SJSA1 (cell line): ENCODE measurements at regions not wholly inside any gene's neighbourhood (a gene's known extent, or its start where the extent isn't known, plus 50 kb on each side); places are given as distances from the start of the nearest gene placed in this dataset.
"Not testable (repeated sequence)": the region's sequence is repeated elsewhere in the genome, so short reads cannot be mapped to it uniquely, and the experiment has no call there.

ENCODE experiments used
- DNase-seq, 2 experiments: peaks; one replicate each; pipeline ENCODE4 v3.0.0-alpha.2; 2015 to 2020; ENCODE audit warnings: low spot score in 2 of 2, low read depth in 1 of 2
- H3K27ac ChIP-seq: fragments of 250-450 bp; sonication (Bioruptor Pico); 2 replicates; pipeline ENCODE4 v1.5.1; 2020; ENCODE audit warnings: mild to moderate bottlenecking, moderate library complexity
- H3K27me3 ChIP-seq: fragments of 250-450 bp; sonication (Bioruptor Pico); replicated peaks from 2 replicates; pipeline ENCODE4 v1.5.1; 2020; ENCODE audit warnings: mild to moderate bottlenecking, moderate library complexity
- H3K36me3 ChIP-seq: fragments of 250-450 bp; sonication (Bioruptor Pico); 2 replicates; pipeline ENCODE4 v1.5.1; 2020; ENCODE audit warnings: mild to moderate bottlenecking
- H3K4me1 ChIP-seq: fragments of 250-450 bp; sonication (Bioruptor Pico); replicated peaks from 2 replicates; pipeline ENCODE4 v1.6.1; 2021; ENCODE audit warnings: mild to moderate bottlenecking
- H3K4me3 ChIP-seq: fragments of 250-450 bp; sonication (Bioruptor Pico); 2 replicates; pipeline ENCODE4 v1.5.1; 2020; ENCODE audit warnings: mild to moderate bottlenecking
- H3K9me3 ChIP-seq: fragments of 250-450 bp; sonication (Bioruptor Pico); replicated peaks from 2 replicates; pipeline ENCODE4 v1.5.1; 2020; ENCODE audit warnings: mild to moderate bottlenecking

DNA sequence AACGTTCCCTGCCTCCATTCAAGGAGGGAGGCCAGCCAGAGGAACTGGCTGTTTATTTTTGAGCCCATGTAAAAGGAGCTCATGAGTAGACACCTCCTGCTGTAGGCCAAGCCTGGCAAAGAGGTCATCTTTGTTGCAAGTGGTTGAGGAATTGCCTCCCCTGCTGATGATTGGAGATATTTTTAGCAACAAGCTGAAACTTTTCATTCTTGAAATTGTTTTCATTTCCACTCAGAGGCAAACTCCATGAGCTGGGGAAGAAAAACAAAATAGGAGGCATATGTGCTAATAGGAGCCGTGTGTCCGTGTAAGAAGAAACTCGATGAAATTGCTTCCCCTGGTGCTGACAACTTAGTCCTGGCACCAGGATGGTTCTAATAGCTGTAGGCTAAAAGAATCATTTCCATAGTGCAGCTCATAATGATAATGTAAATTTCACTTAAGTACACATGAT is 440.1 kb upstream of the FAR2 start:
- peak overlapping the region; percentile 43 for H3K27ac ChIP-seq
- H3K36me3 ChIP-seq: no peaks in the 10 kb centered on the region
- no peak overlapping the region for H3K4me3 ChIP-seq
- H3K27me3 ChIP-seq: no peaks in the 10 kb centered on the region
- no peaks in the 10 kb centered on the region for H3K9me3 ChIP-seq
- DNase-seq: peak in 1 of 2 experiments; percentile 42
- peaks cover 37% of the 10 kb centered on the region for H3K4me1 ChIP-seq

DNA sequence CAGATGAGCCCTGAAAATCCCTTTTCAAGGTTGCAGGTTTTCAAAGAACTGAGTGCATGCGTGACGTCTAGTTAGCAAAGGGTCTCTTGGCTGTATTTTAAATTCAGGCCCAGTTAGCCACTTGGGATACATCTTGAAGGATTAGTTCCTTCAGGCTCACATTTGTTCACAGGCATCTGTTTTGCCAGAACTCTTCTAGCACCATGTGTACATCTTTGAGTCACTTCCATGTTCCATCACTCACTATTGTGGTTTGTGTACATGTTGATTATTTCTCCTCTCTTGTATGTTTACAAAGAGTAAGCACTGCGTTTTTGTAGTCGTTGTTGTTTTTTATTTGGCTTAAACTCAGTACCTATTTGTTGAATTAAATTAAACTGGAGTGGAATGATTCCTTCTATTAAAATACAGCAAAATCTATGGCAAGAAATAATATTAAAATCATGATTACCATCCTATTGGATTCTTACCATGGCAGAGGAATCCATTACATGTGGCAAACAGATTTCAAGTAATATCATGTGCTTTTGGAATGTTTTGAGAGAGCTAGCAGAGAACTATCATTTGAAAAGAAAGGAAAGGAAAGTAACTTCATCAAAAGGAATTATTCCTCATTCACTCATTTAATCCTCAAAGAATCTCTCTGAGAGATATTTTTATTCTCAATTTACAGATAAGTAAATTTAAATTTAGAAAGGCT is 438.9 kb upstream of the FAR2 start:
- Histone ChIP-seq H3K4me3 (no peak overlapping the region), H3K4me1 (peaks cover 29% of the 10 kb centered on the region), H3K27ac (no peak overlapping the region), H3K36me3 (no peaks in the 10 kb centered on the region), H3K27me3 (no peaks in the 10 kb centered on the region), H3K9me3 (no peaks in the 10 kb centered on the region)
- peak in 1 of 2 experiments; percentile 9 for DNase-seq

DNA sequence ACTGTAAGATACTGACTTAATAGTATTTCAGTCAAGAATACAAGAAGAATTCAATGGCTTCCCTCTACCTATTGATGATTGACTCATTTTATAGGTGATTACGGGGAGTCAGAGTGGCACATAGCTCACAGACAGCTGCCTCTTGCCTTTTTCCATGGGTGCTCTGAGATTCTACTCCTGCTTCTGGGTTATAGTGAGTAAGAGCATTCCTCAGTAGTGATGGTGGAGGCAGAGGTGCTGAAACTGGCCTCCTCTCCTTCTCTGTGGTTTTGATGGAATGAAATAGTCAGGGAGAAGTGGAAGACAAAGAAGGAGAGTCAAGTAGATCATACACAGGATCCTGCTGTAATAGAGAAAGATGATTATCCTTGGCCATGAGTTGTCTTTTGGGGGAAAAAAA is 438.2 kb upstream of the FAR2 start:
- H3K4me3 ChIP-seq: no peak overlapping the region
- H3K4me1 ChIP-seq: peaks cover 25% of the 10 kb centered on the region

DNA sequence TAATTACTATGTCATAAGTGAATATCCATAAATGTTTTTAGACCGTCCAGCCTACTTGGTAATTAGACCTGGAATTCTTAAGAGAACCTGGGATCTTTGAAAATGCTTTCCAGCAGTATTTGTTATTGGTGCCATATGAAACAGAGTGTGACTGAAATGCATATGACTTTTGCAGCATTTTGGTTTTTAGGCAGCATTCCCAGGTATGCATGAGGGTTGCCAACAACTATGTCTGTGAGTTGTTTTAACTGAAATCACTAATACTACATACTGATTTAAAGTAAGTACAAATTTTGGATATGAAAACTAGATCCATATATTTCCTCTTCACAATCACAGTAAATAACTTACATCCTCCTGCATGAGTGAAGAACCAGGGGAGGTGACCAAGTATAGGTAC is 437.7 kb upstream of the FAR2 start:
- no peaks in the 10 kb centered on the region for H3K27me3 ChIP-seq
- no peaks in the 10 kb centered on the region for H3K36me3 ChIP-seq
- peaks cover 25% of the 10 kb centered on the region for H3K4me1 ChIP-seq
- no peak overlapping the region for H3K27ac ChIP-seq
- H3K4me3 ChIP-seq: no peak overlapping the region
- DNase-seq: no peak
- H3K9me3 ChIP-seq: no peaks in the 10 kb centered on the region

More for the DNA sequence above, 438.2 kb upstream of the FAR2 start:
- Histone ChIP-seq H3K36me3 (no peaks in the 10 kb centered on the region), H3K27me3 (no peaks in the 10 kb centered on the region), H3K9me3 (no peaks in the 10 kb centered on the region), H3K27ac (no peak overlapping the region)
- DNase-seq: peak in 1 of 2 experiments; percentile 30

DNA sequence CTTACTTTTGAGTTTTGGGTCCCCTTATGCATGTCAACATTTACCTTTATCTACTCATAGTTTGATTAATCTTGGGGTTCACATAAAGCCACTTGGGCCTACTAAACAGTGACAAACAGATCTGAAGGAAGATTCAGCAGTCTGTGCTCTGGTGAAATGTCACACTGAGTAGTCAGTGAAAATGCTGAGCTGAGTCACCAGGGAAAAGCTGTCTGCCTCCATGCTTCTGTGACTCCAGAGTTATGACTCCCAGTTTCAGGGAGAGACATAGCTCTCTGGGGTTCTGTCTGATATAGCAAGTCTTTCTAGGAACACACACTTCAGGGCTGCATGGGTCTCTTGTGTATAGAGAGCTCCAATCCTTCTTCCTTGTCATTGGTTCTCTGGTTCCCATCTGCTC is 406.3 kb upstream of the FAR2 start:
- Histone ChIP-seq H3K27ac (no peak overlapping the region), H3K36me3 (no peaks in the 10 kb centered on the region)
- DNase-seq: no peak

DNA sequence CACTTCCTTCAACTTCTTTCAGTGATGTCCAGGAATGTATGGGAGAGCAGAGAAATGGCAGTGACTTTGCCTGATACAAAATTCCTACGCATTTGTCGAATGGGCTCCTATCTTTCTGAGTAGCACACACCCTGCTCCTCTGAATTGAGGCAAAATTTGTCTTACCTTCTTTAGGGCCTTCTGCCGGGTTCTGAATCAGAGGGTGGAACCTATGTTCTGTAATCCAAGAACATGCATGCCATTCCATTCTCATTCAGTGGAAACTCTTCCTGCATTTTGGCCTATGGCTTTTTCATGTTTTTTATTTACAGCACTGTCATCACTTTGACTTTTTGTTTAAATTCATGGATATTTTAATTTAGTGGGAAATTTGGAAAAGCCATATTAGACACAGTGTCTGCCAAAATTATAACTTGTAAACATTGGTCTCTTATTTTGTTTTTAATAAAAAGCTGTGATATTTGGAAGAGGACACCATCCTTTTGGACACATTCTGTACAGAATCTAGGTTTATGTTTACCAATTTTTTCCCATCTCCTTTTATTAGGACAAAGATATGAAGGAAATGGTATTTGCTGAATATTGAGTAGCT is 402.2 kb upstream of the FAR2 start:
- DNase-seq: no peak
- no peaks in the 10 kb centered on the region for H3K36me3 ChIP-seq
- H3K9me3 ChIP-seq: no peaks in the 10 kb centered on the region
- H3K27me3 ChIP-seq: no peaks in the 10 kb centered on the region
- no peaks in the 10 kb centered on the region for H3K4me1 ChIP-seq
- no peak overlapping the region for H3K27ac ChIP-seq
- H3K4me3 ChIP-seq: no peak overlapping the region

More for the DNA sequence above, 406.3 kb upstream of the FAR2 start:
- Histone ChIP-seq H3K4me3 (no peak overlapping the region), H3K9me3 (no peaks in the 10 kb centered on the region), H3K4me1 (no peaks in the 10 kb centered on the region), H3K27me3 (no peaks in the 10 kb centered on the region)

DNA sequence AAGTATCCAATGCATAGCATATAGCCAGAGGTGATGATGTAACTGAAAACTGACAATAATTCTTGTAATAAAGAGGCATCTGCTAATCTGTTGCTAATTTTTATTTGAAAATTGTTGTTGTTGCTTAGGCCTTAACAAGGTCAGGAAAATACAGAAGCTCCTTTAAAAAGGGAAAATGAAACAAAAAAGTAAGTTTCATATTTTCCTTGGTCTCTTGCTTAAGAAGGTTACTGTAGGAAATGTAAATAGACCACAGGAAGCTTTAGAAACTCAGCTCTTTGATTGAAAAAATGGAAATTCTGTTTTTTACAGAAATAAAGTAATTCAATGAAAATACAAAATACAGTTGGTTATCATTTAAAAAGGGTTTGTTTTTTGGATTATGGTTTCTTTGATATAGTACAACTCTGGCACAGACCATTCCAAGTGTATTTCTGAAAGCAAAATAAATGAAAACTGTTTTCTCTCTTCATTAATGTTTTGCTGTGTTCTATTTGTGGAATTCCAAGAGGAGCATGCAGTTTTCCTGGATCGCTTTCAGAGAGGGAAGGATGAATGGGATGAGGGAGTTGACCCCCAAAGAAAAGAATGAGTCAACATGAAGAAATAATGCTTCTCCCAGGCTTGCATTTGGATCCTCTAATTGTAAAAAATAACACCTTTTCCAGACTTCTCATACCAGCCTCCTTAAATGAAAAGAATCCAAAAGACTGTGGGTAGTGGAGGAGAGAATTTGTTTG is 398.0 kb upstream of the FAR2 start:
- H3K4me1 ChIP-seq: no peaks in the 10 kb centered on the region
- DNase-seq: no peak
- no peak overlapping the region for H3K4me3 ChIP-seq

DNA sequence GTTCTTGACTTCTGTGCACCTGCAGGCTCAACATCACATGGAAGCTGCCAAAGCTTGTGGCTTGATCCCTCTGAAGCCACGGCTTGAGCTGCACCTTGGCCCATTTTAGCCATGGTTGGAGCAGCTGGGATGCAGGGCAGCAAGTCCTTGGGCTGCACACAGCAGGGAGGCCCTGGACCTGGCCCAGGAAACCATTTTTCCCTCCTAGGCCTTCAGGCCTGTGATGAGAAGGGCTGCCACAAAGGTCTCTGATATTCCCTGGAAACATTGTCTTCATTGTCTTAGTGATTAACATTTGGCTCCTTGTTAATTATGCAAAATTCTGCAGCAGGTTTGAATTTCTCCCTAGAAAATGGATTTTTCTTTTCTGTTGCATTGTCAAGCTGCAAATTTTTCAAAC is 394.1 kb upstream of the FAR2 start:
- no peak overlapping the region for H3K27ac ChIP-seq
- no peaks in the 10 kb centered on the region for H3K4me1 ChIP-seq
- no peak overlapping the region for H3K4me3 ChIP-seq
- H3K36me3 ChIP-seq: no peaks in the 10 kb centered on the region
- no peaks in the 10 kb centered on the region for H3K9me3 ChIP-seq
- H3K27me3 ChIP-seq: no peaks in the 10 kb centered on the region
- no peak for DNase-seq

More for the DNA sequence above, 398.0 kb upstream of the FAR2 start:
- H3K27me3 ChIP-seq: no peaks in the 10 kb centered on the region
- H3K27ac ChIP-seq: no peak overlapping the region
- H3K36me3 ChIP-seq: no peaks in the 10 kb centered on the region
- H3K9me3 ChIP-seq: no peaks in the 10 kb centered on the region

DNA sequence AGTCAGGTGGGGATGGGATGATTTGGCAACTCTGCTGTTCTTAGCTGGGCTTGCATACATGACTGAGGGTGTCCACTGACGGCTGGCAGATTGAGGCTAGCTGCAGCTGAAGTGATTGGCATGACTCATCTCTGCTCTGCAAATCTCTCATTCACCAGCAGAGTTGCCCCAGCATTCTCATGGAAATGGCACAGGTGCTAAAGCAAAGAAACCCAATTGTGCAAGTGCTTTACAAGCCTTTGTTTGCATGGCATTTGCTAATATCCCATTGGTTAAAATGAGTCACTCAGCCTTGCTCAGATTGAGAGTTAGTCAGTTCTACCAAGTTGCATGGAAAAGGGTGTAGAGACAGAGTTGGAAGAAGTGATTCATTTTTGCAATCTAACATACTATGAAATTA is 389.7 kb upstream of the FAR2 start:
- Histone ChIP-seq H3K4me3 (no peak overlapping the region), H3K27ac (no peak overlapping the region), H3K4me1 (no peaks in the 10 kb centered on the region), H3K36me3 (no peaks in the 10 kb centered on the region), H3K9me3 (no peaks in the 10 kb centered on the region), H3K27me3 (no peaks in the 10 kb centered on the region)
- no peak for DNase-seq

DNA sequence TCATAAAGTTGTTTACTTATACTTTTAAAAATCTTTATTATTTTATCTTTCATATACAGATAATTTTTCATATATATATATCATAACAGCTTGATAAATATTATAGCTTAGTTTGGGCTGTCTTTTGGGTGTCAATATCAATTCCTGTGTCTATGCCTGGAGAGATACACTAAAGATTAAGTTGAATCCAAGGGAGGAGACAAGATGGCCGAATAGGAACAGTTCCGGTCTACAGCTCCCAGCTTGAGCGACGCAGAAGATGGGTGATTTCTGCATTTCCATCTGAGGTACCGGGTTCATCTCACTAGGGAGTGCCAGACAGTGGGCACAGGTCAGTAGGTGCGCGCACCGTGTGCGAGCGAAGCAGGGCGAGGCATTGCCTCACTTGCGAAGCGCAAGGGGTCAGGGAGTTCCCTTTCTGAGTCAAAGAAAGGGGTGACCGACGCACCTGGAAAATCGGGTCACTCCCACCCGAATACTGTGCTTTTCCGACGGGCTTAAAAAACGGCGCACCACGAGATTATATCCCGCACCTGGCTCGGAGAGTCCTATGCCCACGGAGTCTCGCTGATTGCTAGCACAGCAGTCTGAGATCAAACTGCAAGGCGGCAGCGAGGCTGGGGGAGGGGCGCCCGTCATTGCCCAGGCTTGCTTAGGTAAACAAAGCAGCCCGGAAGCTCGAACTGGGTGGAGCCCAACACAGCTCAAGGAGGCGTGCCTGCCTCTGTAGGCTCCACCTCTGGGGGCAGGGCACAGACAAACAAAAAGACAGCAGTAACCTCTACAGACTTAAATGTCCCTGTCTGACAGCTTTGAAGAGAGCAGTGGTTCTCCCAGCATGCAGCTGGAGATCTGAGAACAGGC is 388.8 kb upstream of the FAR2 start:
- not testable (repeated sequence) for H3K4me3 ChIP-seq, DNase-seq, H3K27ac ChIP-seq, H3K9me3 ChIP-seq, H3K36me3 ChIP-seq, H3K4me1 ChIP-seq, H3K27me3 ChIP-seq

DNA sequence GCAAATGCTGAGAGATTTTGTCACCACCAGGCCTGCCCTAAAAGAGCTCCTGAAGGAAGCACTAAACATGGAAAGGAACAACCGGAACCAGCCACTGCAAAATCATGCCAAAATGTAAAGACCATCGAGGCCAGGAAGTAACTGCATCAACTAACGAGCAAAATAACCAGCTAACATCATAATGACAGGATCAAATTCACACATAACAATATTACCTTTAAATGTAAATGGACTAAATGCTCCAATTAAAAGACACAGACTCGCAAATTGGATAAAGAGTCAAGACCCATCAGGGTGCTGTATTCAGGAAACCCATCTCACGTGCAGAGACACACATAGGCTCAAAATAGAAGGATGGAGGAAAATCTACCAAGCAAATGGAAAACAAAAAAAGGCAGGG is 387.2 kb upstream of the FAR2 start:
- not testable (repeated sequence) for H3K27ac ChIP-seq, H3K9me3 ChIP-seq, H3K27me3 ChIP-seq, H3K4me3 ChIP-seq, H3K36me3 ChIP-seq, DNase-seq, H3K4me1 ChIP-seq

DNA sequence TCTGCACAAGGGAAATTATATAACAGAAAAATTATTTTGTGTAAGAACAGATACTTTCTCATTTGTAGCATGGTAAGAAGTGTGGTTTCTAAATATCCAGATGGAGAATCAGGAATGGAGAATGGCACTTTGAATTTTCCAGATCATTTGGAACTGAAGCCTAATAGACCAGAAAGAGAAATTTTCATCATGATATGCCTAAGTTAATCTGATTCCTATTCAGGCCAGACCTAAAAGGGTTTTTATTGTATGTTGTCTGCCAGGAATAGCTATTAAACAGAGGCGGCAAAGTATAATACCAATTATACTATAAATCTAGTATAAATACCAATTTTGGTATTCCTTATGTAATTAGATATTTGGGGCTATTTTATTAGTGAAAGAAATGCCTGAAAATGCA is 382.7 kb upstream of the FAR2 start:
- Histone ChIP-seq H3K4me1 (no peaks in the 10 kb centered on the region), H3K4me3 (no peak overlapping the region), H3K27ac (no peak overlapping the region), H3K36me3 (no peaks in the 10 kb centered on the region), H3K27me3 (no peaks in the 10 kb centered on the region), H3K9me3 (no peaks in the 10 kb centered on the region)
- no peak for DNase-seq

DNA sequence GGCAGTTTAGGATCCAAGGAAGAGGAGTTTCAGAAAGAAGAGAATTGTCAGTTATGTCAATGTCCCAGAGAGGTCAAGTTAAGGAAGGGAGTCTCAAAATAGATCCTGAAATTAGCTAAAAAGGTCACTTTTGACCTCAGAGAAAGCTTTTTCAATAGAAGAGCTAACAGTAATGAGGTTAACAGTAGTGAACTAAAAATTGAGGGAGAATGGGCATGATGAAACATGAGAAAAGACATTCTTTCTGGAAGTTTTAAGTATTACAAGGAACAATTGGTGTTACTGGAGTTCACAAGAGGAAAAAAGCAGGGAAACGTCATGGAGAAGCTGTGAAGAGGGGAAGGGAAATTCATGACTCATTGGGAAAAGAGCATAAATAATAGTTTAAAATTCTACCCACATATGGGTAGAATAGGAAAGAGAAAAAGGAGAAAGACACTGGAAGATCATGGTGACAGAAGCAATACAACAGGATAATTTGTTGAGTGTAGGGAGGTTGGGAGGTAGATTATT is 381.2 kb upstream of the FAR2 start:
- Histone ChIP-seq H3K4me3 (no peak overlapping the region), H3K9me3 (no peaks in the 10 kb centered on the region), H3K36me3 (no peaks in the 10 kb centered on the region), H3K27ac (no peak overlapping the region), H3K4me1 (no peaks in the 10 kb centered on the region), H3K27me3 (no peaks in the 10 kb centered on the region)
- no peak for DNase-seq
